Neural cell (in vitro differentiated cells): ENCODE measurements at regions not wholly inside any gene's neighbourhood (a gene's known extent, or its start where the extent isn't known, plus 50 kb on each side); places are given as distances from the start of the nearest gene placed in this dataset.
"Not testable (repeated sequence)": the region's sequence is repeated elsewhere in the genome, so short reads cannot be mapped to it uniquely, and the experiment has no call there.

Experiments
- H2AFZ ChIP-seq: fragments of 200-600, 300-800 bp; sonication (generic), shearing (Covaris generic); 2 replicates; pipeline ENCODE4 v1.6.0; 2014; ENCODE audit warnings: low read depth, mild to moderate bottlenecking, antibody characterized with exemption, low read length, moderate library complexity
- H3F3A ChIP-seq: fragments of 200-600 bp; shearing (Covaris generic); 2 replicates; pipeline ENCODE4 v1.6.1; 2016; ENCODE audit warnings: mild to moderate bottlenecking, moderate library complexity, mixed read lengths, antibody characterized with exemption, low read length; ENCODE audit not compliant: insufficient read depth, poor library complexity, severe bottlenecking
- H3K27ac ChIP-seq: fragments of 200-600, 300-800 bp; sonication (generic), shearing (Covaris generic); 2 replicates; pipeline ENCODE4 v1.5.1; 2014; ENCODE audit warnings: mild to moderate bottlenecking, low read length, moderate library complexity
- H3K27me3 ChIP-seq: fragments of 300-800, 200-600 bp; sonication (generic), shearing (Covaris generic); 2 replicates; pipeline ENCODE4 v1.6.0; 2014; ENCODE audit warnings: mild to moderate bottlenecking, low read depth, low read length, moderate library complexity; ENCODE audit not compliant: insufficient read depth
- H3K36me3 ChIP-seq: fragments of 300-800, 200-600 bp; sonication (generic), shearing (Covaris generic); 2 replicates; pipeline ENCODE4 v1.5.1; 2014; ENCODE audit warnings: mild to moderate bottlenecking, antibody characterized with exemption, low read length, moderate library complexity; ENCODE audit not compliant: insufficient read depth
- H3K4me2 ChIP-seq: fragments of 300-800, 200-600 bp; sonication (generic), shearing (Covaris generic); 2 replicates; pipeline ENCODE4 v1.6.0; 2014; ENCODE audit warnings: mild to moderate bottlenecking, low read length
- H3K4me3 ChIP-seq: fragments of 300-800, 200-600 bp; sonication (generic), shearing (Covaris generic); 2 replicates; pipeline ENCODE4 v1.5.1; 2014; ENCODE audit warnings: mild to moderate bottlenecking, low read length, moderate library complexity
- H3K79me2 ChIP-seq: fragments of 200-600 bp; shearing (Covaris generic); replicated peaks from 2 replicates; pipeline ENCODE4 v1.6.0; 2014; ENCODE audit warnings: mild to moderate bottlenecking, low read length, moderate library complexity; ENCODE audit not compliant: insufficient read depth
- H3K9ac ChIP-seq: fragments of 300-800, 200-600 bp; sonication (generic), shearing (Covaris generic); 2 replicates; pipeline ENCODE4 v1.6.1; 2016; ENCODE audit warnings: mild to moderate bottlenecking, low read length, mixed read lengths
- H3K9me2 ChIP-seq: fragments of 200-600 bp; shearing (Covaris generic); 2 replicates; pipeline ENCODE4 v1.6.1; 2016; ENCODE audit warnings: mild to moderate bottlenecking, low read length, mixed read lengths; ENCODE audit not compliant: insufficient read depth
- H3K9me3 ChIP-seq: fragments of 200-600, 300-800 bp; sonication (generic), shearing (Covaris generic); 2 replicates; pipeline ENCODE4 v1.6.1; 2016; ENCODE audit warnings: mild to moderate bottlenecking, mixed run types, low read length, moderate library complexity, mixed read lengths
- H4K20me1 ChIP-seq: fragments of 200-600 bp; shearing (Covaris generic); 2 replicates; pipeline ENCODE4 v1.6.1; 2016; ENCODE audit warnings: mild to moderate bottlenecking, mixed run types; ENCODE audit not compliant: insufficient read depth
- CTCF ChIP-seq: fragments of 450-650 bp; IDR thresholded peaks from 2 replicates; pipeline ENCODE4 v1.5.1; 2014; ENCODE audit warnings: antibody characterized with exemption, mild to moderate bottlenecking, moderate library complexity; ENCODE audit not compliant: poor library complexity, severe bottlenecking
- EP300 ChIP-seq: fragments of 450-650 bp; conservative IDR thresholded peaks from 2 replicates; pipeline ENCODE4 v1.6.1; 2014; ENCODE audit warnings: antibody characterized with exemption, mild to moderate bottlenecking, moderate library complexity; ENCODE audit not compliant: poor library complexity, severe bottlenecking
- EZH2 ChIP-seq: fragments of 200-600, 300-800 bp; shearing (Covaris generic), sonication (generic); IDR thresholded peaks from 2 replicates; pipeline ENCODE4 v1.6.1; 2014; ENCODE audit warnings: antibody characterized with exemption, low read length, borderline replicate concordance, mild to moderate bottlenecking; ENCODE audit not compliant: insufficient read depth, poor library complexity, severe bottlenecking
- MXI1 ChIP-seq: fragments of 450-650 bp; conservative IDR thresholded peaks from 2 replicates; pipeline ENCODE4 v1.6.1; 2014; ENCODE audit warnings: antibody characterized with exemption, mild to moderate bottlenecking; ENCODE audit not compliant: poor library complexity, severe bottlenecking
- POLR2AphosphoS5 ChIP-seq: IDR thresholded peaks from 2 replicates; pipeline ENCODE4 v1.6.1; 2012
- RAD21 ChIP-seq: fragments of 450-650 bp; conservative IDR thresholded peaks from 2 replicates; pipeline ENCODE4 v1.6.1; 2014; ENCODE audit warnings: antibody characterized with exemption, mild to moderate bottlenecking, moderate library complexity
- REST ChIP-seq: IDR thresholded peaks from 2 replicates; pipeline ENCODE4 v1.6.1; 2012; ENCODE audit warnings: borderline replicate concordance
- SMC3 ChIP-seq: fragments of 450-650 bp; conservative IDR thresholded peaks from 2 replicates; pipeline ENCODE4 v1.6.1; 2014; ENCODE audit warnings: antibody characterized with exemption, mild to moderate bottlenecking, moderate library complexity; ENCODE audit not compliant: poor library complexity
- TAF1 ChIP-seq: IDR thresholded peaks from 2 replicates; pipeline ENCODE4 v1.6.1; 2012; ENCODE audit warnings: low read depth

- Histone ChIP-seq H3K9ac (no peak overlapping the region), H3K9me2 (no peaks in the 10 kb centered on the region), H3F3A (no peaks in the 10 kb centered on the region), H2AFZ (no peak overlapping the region), H3K27me3 (no peaks in the 10 kb centered on the region), H3K9me3 (no peaks in the 10 kb centered on the region), H4K20me1 (no peaks in the 10 kb centered on the region), H3K36me3 (no peaks in the 10 kb centered on the region), H3K4me2 (no peak overlapping the region), H3K79me2 (no peaks in the 10 kb centered on the region), H3K4me3 (no peak overlapping the region), H3K27ac (no peak overlapping the region)
- TF ChIP-seq POLR2AphosphoS5, result no peak
- TF ChIP-seq SMC3, result peak; percentile 58
- TF ChIP-seq EP300, result no peak
- peak; percentile 67 for TF ChIP-seq RAD21
- peak; percentile 61 for TF ChIP-seq CTCF
- TF ChIP-seq MXI1, result no peak
Observed at GRCh38 chrX:88135735-88136134, 611.3 kb upstream of the CPXCR1 start.

- no peaks in the 10 kb centered on the region for H3K36me3 ChIP-seq
- H3K4me2 ChIP-seq, result no peak overlapping the region
- no peak overlapping the region for H3K27ac ChIP-seq
- H3K9me3 ChIP-seq, result no peaks in the 10 kb centered on the region
- H3K9ac ChIP-seq, result no peak overlapping the region
- TF ChIP-seq TAF1 (no peak), POLR2AphosphoS5 (no peak), EP300 (no peak)
- H4K20me1 ChIP-seq, result no peaks in the 10 kb centered on the region
- H3K27me3 ChIP-seq, result no peaks in the 10 kb centered on the region
- H3F3A ChIP-seq, result no peaks in the 10 kb centered on the region
- H2AFZ ChIP-seq, result no peak overlapping the region
- no peaks in the 10 kb centered on the region for H3K79me2 ChIP-seq
- H3K9me2 ChIP-seq, result no peaks in the 10 kb centered on the region
- no peak overlapping the region for H3K4me3 ChIP-seq
Observed at GRCh38 chrX:88136328-88136727, 610.7 kb upstream of the CPXCR1 start.

GRCh38 chrX:88146577-88146976 is 600.4 kb upstream of the CPXCR1 start:
- no peaks in the 10 kb centered on the region for H3K36me3 ChIP-seq
- H3K9ac ChIP-seq, result no peak overlapping the region
- H3K4me2 ChIP-seq, result no peak overlapping the region
- no peaks in the 10 kb centered on the region for H4K20me1 ChIP-seq
- no peak for TF ChIP-seq RAD21
- H3F3A ChIP-seq, result no peaks in the 10 kb centered on the region
- no peaks in the 10 kb centered on the region for H3K27me3 ChIP-seq
- H3K9me2 ChIP-seq, result no peaks in the 10 kb centered on the region
- H3K79me2 ChIP-seq, result no peaks in the 10 kb centered on the region
- H3K4me3 ChIP-seq, result no peak overlapping the region
- H2AFZ ChIP-seq, result no peak overlapping the region
- H3K27ac ChIP-seq, result no peak overlapping the region
- no peaks in the 10 kb centered on the region for H3K9me3 ChIP-seq

GRCh38 chrX:88170553-88170952 is 576.5 kb upstream of the CPXCR1 start:
- no peaks in the 10 kb centered on the region for H3K27me3 ChIP-seq
- no peaks in the 10 kb centered on the region for H3K9me2 ChIP-seq
- H3K4me3 ChIP-seq, result no peak overlapping the region
- no peak overlapping the region for H3K27ac ChIP-seq
- no peaks in the 10 kb centered on the region for H4K20me1 ChIP-seq
- H3K79me2 ChIP-seq, result no peaks in the 10 kb centered on the region
- H3K9ac ChIP-seq, result no peak overlapping the region
- no peak overlapping the region for H2AFZ ChIP-seq
- H3K4me2 ChIP-seq, result no peak overlapping the region
- H3K36me3 ChIP-seq, result no peaks in the 10 kb centered on the region
- no peaks in the 10 kb centered on the region for H3K9me3 ChIP-seq
- TF ChIP-seq REST, result no peak
- TF ChIP-seq TAF1, result no peak
- no peak for TF ChIP-seq EZH2
- no peaks in the 10 kb centered on the region for H3F3A ChIP-seq

GRCh38 chrX:88173932-88174440 is 573.0 kb upstream of the CPXCR1 start:
- not testable (repeated sequence) for H3K27ac ChIP-seq, H3K4me2 ChIP-seq, H3K27me3 ChIP-seq, H3K9ac ChIP-seq, H3K9me2 ChIP-seq, H3F3A ChIP-seq, H3K4me3 ChIP-seq, H3K36me3 ChIP-seq, H2AFZ ChIP-seq, H4K20me1 ChIP-seq, H3K9me3 ChIP-seq, H3K79me2 ChIP-seq
